GM23248 (cell line): ENCODE measurements at regions not wholly inside any gene's neighbourhood (a gene's known extent, or its start where the extent isn't known, plus 50 kb on each side); places are given as distances from the start of the nearest gene placed in this dataset.
A peak's percentile ranks its signal among the peaks of the same experiment; 100 is the strongest.

ENCODE experiments used
- DNase-seq: peaks from one replicate; pipeline ENCODE4 v3.0.0-alpha.2; 2015
- H2AFZ ChIP-seq: fragments of 200-600 bp; sonication (generic); 2 replicates; pipeline ENCODE4 v1.6.1; 2016; ENCODE audit warnings: antibody characterized with exemption
- H3F3A ChIP-seq: fragments of 200-600 bp; sonication (generic); 2 replicates; pipeline ENCODE4 v1.6.1; 2016; ENCODE audit warnings: mild to moderate bottlenecking, antibody characterized with exemption, mixed run types; ENCODE audit not compliant: insufficient read depth
- H3K27ac ChIP-seq: fragments of 200-600 bp; sonication (generic); 2 replicates; pipeline ENCODE4 v1.5.1; 2016; ENCODE audit warnings: mild to moderate bottlenecking
- H3K27me3 ChIP-seq: fragments of 200-600 bp; sonication (generic); replicated peaks from 2 replicates; pipeline ENCODE4 v1.6.1; 2016; ENCODE audit warnings: mild to moderate bottlenecking; ENCODE audit not compliant: insufficient read depth
- H3K36me3 ChIP-seq: fragments of 200-600 bp; sonication (generic); 2 replicates; pipeline ENCODE4 v1.6.1; 2016; ENCODE audit warnings: low read depth, mild to moderate bottlenecking
- H3K4me1 ChIP-seq: fragments of 200-600 bp; sonication (generic); 2 replicates; pipeline ENCODE4 v1.6.1; 2016; ENCODE audit warnings: mild to moderate bottlenecking; ENCODE audit not compliant: insufficient read depth
- H3K4me2 ChIP-seq: fragments of 200-600 bp; sonication (generic); one replicate; pipeline ENCODE4 v1.6.1; 2016; ENCODE audit warnings: mild to moderate bottlenecking; ENCODE audit not compliant: unreplicated experiment
- H3K4me3 ChIP-seq: fragments of 200-600 bp; sonication (generic); 2 replicates; pipeline ENCODE4 v1.5.1; 2016; ENCODE audit warnings: mild to moderate bottlenecking
- H3K79me2 ChIP-seq: fragments of 200-600 bp; sonication (generic); 2 replicates; pipeline ENCODE4 v1.6.1; 2016; ENCODE audit warnings: mild to moderate bottlenecking; ENCODE audit not compliant: insufficient read depth
- H3K9ac ChIP-seq: fragments of 200-600 bp; sonication (generic); 2 replicates; pipeline ENCODE4 v1.6.1; 2016; ENCODE audit warnings: mild to moderate bottlenecking
- H3K9me2 ChIP-seq: fragments of 200-600 bp; sonication (generic); 2 replicates; pipeline ENCODE4 v1.6.1; 2016; ENCODE audit warnings: mixed run types, mild to moderate bottlenecking, moderate library complexity; ENCODE audit not compliant: insufficient read depth
- H3K9me3 ChIP-seq: fragments of 200-600 bp; sonication (generic); one replicate; pipeline ENCODE4 v1.6.1; 2017; ENCODE audit warnings: low read depth
- H4K20me1 ChIP-seq: fragments of 200-600 bp; sonication (generic); 2 replicates; pipeline ENCODE4 v1.6.0; 2016; ENCODE audit not compliant: insufficient read depth
- EZH2 ChIP-seq: fragments of 200-600 bp; sonication (generic); IDR thresholded peaks from 2 replicates; pipeline ENCODE4 v1.6.1; 2018; ENCODE audit warnings: antibody characterized with exemption, mild to moderate bottlenecking; ENCODE audit not compliant: insufficient read depth, poor library complexity, severe bottlenecking
- EZH2phosphoT487 ChIP-seq: fragments of 200-600 bp; sonication (generic); IDR thresholded peaks from 2 replicates; pipeline ENCODE4 v1.6.1; 2018; ENCODE audit warnings: antibody characterized with exemption, moderate library complexity, mild to moderate bottlenecking, low read depth; ENCODE audit not compliant: insufficient read depth
- WGBS, 2 experiments: methylation state at CpG; one replicate each; pipeline ENCODE4 v1.1.6; 2015 to 2017; ENCODE audit warnings: low lambda C conversion rate in 2 of 2, low coverage in 1 of 2; ENCODE audit errors: missing lambda C conversion rate in 2 of 2; 5-methylcytosine and 5-hydroxymethylcytosine counted together
- in situ Hi-C: fragments of 300-500 bp; cut with MboI; formaldehyde crosslinking; loops from 2 replicates; pipeline ENCODE4 v1.15.0; 2020

DNA sequence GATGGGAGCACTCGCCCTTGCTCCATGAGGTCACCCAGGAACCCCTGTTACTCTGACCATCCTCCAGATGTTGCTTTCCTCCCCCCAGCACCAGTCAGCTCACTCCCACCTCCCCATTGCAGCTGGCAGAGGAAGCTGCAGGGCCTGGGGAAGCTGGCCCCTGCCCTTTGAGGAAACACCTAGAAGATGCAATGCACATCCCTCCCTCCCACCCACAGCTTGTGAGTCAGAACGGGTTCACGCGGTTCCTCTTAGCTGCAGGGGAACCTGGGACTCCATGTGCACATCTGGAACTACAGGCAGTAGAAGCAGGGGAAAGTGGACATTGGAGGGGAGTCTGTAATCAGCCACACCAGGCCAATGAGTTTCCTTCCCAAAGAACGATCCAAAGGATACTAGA lies 96.9 kb downstream of the KATNIP start:
- Histone ChIP-seq H3K36me3 (no peaks in the 10 kb centered on the region), H3K9me2 (no peaks in the 10 kb centered on the region), H3K9me3 (no peaks in the 10 kb centered on the region), H3K27ac (no peak overlapping the region), H3K9ac (no peak overlapping the region), H3K79me2 (no peaks in the 10 kb centered on the region), H2AFZ (no peak overlapping the region), H3K4me2 (no peak overlapping the region), H3K4me1 (no peaks in the 10 kb centered on the region), H3K4me3 (no peak overlapping the region), H4K20me1 (no peaks in the 10 kb centered on the region), H3F3A (no peaks in the 10 kb centered on the region), H3K27me3 (no peaks in the 10 kb centered on the region)
- DNase-seq = peak; percentile 47
- in situ Hi-C loops = loop anchor here (25.0 kb wide), 1 partner anchor 415 kb away; the partner anchor contains the start of gene GSG1L
- WGBS, 2 experiments = 55 to 73% methylated on average over 5 of the region's 5 CpGs
- TF ChIP-seq EZH2phosphoT487 = no peak
- TF ChIP-seq EZH2 = no peak

DNA sequence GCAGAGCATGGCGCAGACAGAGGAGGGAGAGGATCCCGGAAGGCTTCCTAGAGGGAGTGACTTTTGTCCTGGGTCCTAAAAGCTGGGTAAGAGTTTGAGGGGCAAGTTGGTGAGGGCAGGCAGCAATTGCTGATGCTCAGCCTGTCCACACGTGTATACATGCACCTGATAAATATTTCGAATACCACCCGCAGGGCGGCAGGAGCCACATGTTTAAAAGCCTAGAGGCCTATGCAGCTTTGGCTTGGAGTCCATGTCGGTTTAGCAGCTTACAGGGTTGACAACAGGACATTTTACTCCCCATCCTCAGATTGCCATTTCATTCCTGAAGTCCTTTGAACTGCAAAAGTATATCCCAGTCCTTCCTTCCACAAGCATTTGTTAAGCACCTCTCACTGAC lies 99.1 kb downstream of the KATNIP start:
- Histone ChIP-seq H3K4me3 (no peak overlapping the region), H3K9ac (no peak overlapping the region)

DNA sequence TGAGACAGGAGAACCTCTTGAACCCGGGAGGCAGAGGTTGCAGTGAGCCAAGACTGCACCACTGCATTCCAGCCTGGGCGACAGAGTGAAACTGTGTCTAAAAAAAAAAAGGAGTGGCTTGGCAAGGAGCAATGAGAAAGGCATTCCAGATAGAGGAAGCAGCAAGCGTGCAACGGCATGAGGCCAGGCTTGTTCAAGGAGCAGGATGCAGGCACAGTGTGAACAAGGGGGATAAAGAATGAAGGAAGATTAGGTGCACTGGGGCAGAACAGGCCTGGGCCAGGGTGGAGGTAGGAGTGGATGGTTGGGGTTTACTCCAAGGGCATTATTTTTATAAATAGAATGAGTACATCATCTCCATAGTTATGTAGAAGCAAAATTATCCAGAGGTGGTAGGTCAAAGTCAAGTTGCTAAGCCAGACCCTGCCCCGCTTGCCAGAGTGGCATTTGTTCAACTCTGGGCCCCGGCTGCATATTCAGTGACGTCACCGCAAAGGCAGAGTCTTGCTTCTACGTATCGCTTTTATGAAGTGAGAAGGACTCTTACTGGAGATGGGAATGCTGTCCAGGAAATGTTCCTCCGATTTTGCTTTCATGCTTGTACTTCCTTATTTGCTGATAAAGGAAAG lies 100.2 kb downstream of the KATNIP start:
- Histone ChIP-seq H3F3A (no peaks in the 10 kb centered on the region), H3K9me3 (no peaks in the 10 kb centered on the region), H3K79me2 (no peaks in the 10 kb centered on the region), H3K9ac (no peak overlapping the region), H3K9me2 (no peaks in the 10 kb centered on the region), H3K4me1 (no peaks in the 10 kb centered on the region), H3K27me3 (no peaks in the 10 kb centered on the region), H3K27ac (no peak overlapping the region), H3K4me3 (no peak overlapping the region), H2AFZ (no peak overlapping the region), H3K4me2 (no peak overlapping the region), H3K36me3 (no peaks in the 10 kb centered on the region), H4K20me1 (no peaks in the 10 kb centered on the region)
- 85% methylated on average over 11 of the region's 11 CpGs for WGBS, 2 experiments
- in situ Hi-C loops = no loop called here
- no peak for DNase-seq
- no peak for TF ChIP-seq EZH2
- no peak for TF ChIP-seq EZH2phosphoT487

More for the DNA sequence above, 99.1 kb downstream of the KATNIP start:
- TF ChIP-seq EZH2 (no peak), EZH2phosphoT487 (no peak)
- H3K4me1 ChIP-seq = no peaks in the 10 kb centered on the region
- no peaks in the 10 kb centered on the region for H3K79me2 ChIP-seq
- H3K4me2 ChIP-seq = no peak overlapping the region
- no peaks in the 10 kb centered on the region for H3F3A ChIP-seq
- WGBS, 2 experiments = 85 to 88% methylated on average over 7 of the region's 7 CpGs
- no peak overlapping the region for H2AFZ ChIP-seq
- H3K36me3 ChIP-seq = no peaks in the 10 kb centered on the region
- no peaks in the 10 kb centered on the region for H3K9me3 ChIP-seq
- H3K27me3 ChIP-seq = no peaks in the 10 kb centered on the region
- H3K27ac ChIP-seq = no peak overlapping the region
- no peak for DNase-seq
- in situ Hi-C loops = loop anchor here (25.0 kb wide), 1 partner anchor 413 kb away; the partner anchor contains the start of gene GSG1L
- no peaks in the 10 kb centered on the region for H4K20me1 ChIP-seq
- H3K9me2 ChIP-seq = no peaks in the 10 kb centered on the region

DNA sequence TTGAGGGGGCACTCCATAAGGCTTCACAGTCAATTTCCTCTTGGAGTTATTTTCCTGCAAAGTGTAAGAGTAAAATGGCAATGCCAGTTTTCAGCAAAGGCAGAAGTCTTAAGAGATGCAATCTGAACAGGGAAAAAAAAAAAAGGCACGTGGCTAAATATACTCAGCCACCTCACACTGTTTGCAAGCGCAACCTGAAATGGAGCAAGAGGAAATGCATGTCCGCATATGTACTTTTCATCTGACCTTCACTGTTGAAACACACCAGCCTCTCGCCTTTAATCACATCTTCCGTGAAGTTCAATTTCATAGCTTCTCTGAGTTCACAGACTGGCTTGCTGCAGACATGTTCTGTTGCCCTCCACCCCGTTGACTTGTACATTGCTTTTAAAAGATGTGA lies 101.4 kb downstream of the KATNIP start:
- no peaks in the 10 kb centered on the region for H3K4me1 ChIP-seq
- 80 to 85% methylated on average over 6 of the region's 6 CpGs for WGBS, 2 experiments
- no peak overlapping the region for H3K4me2 ChIP-seq
- H3K9me2 ChIP-seq = no peaks in the 10 kb centered on the region
- in situ Hi-C loops = no loop called here
- no peaks in the 10 kb centered on the region for H3K79me2 ChIP-seq
- H3K27ac ChIP-seq = no peak overlapping the region
- no peaks in the 10 kb centered on the region for H3K9me3 ChIP-seq
- no peaks in the 10 kb centered on the region for H4K20me1 ChIP-seq
- no peaks in the 10 kb centered on the region for H3K36me3 ChIP-seq
- no peak for DNase-seq
- H3K9ac ChIP-seq = no peak overlapping the region
- no peaks in the 10 kb centered on the region for H3F3A ChIP-seq
- H2AFZ ChIP-seq = no peak overlapping the region
- no peak for TF ChIP-seq EZH2
- no peak for TF ChIP-seq EZH2phosphoT487
- no peaks in the 10 kb centered on the region for H3K27me3 ChIP-seq
- no peak overlapping the region for H3K4me3 ChIP-seq

DNA sequence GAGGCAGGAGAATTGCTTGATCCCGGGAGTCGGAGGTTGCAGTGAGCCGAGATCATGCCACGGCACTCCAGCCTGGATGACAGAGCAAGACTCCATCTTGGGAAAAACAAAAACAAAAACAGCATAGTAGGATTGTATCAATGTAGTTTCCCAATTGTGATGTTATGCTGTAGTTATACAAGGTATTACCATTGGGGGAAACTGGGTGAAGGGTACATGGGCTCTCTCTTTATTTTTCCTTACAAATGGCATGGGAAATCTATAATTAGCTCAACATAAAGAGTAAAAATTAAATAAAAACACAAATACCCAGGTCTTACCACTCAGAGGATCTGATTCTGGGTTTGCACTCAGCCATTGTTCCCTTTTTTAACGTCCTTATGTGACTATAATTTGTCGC lies 107.9 kb downstream of the KATNIP start:
- in situ Hi-C loops = no loop called here
- Histone ChIP-seq H3K4me3 (no peak overlapping the region), H3K4me2 (no peak overlapping the region), H3K79me2 (no peaks in the 10 kb centered on the region), H3K4me1 (no peaks in the 10 kb centered on the region), H3K9me2 (no peaks in the 10 kb centered on the region), H3K27me3 (no peaks in the 10 kb centered on the region), H4K20me1 (no peaks in the 10 kb centered on the region), H3K9me3 (no peaks in the 10 kb centered on the region), H2AFZ (no peak overlapping the region), H3K27ac (no peak overlapping the region), H3F3A (no peaks in the 10 kb centered on the region), H3K9ac (no peak overlapping the region), H3K36me3 (no peaks in the 10 kb centered on the region)
- TF ChIP-seq EZH2 (no peak), EZH2phosphoT487 (no peak)
- WGBS, 2 experiments = 96 to 99% methylated on average over 6 of the region's 6 CpGs
- no peak for DNase-seq
